ENCODE measurements at regions not wholly inside any gene's neighbourhood (a gene's known extent, or its start where the extent isn't known, plus 50 kb on each side); places are given as distances from the start of the nearest gene placed in this dataset.
"Not testable (repeated sequence)": the region's sequence is repeated elsewhere in the genome, so short reads cannot be mapped to it uniquely, and the experiment has no call there.

DNA sequence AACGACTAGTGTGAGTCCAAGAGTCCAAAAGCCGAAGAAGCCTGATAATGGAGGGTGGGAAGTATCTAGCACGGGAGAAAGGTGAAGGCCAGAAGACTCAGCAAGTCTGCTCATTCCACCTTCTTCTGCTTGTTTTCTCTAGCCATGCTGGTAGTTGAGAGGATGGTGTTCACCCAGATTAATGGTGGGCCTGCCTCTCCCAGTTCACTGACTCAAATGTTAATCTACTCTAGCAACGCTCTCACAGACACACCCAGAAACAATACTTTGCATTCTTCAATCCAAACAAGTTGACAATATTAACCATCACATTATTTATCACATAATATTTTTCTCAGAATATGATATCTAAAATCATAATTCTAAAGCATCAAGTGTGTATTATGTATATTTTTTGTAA is 1055.1 kb upstream of the PCDH10 start:
- Histone ChIP-seq H3K27ac (no peak overlapping the region), H3K27me3 (no peaks in the 10 kb centered on the region), H3K4me1 (no peaks in the 10 kb centered on the region), H3K9ac (ENCODE audit: low read depth in 2 of 2, low read length in 2 of 2) (no peak overlapping the region), H3K36me3 (no peaks in the 10 kb centered on the region), H3K9me3 (no peaks in the 10 kb centered on the region), H3K4me3 (no peak overlapping the region)
- DNase-seq, result no peak
- TF ChIP-seq CTCF (IDR thresholded peaks at IDR 0.05), result no peak
- intact Hi-C loops (cut with DNase I), result no loop called here

DNA sequence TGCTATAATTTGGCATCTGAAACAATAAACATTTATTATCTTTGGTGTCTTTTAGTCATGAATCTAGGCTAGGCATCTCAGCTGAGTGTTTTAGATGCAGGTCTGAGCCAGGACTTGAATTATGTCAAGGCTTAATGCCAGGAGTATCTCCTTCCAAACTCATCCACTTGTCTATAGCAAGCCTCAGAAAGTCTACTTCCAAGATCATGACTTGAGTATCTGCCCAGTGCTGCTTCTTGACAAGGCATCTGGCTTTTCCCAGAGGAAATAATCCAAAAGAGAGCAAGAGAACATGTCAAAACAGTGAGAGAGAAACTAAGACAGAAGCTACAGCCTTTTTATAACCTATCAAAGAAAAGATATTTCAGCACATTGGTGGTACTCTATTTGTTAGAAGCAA is 1052.1 kb upstream of the PCDH10 start:
- Histone ChIP-seq H3K9ac (ENCODE audit: low read depth in 2 of 2, low read length in 2 of 2) (no peak overlapping the region), H3K4me1 (no peaks in the 10 kb centered on the region), H3K4me3 (no peak overlapping the region), H3K36me3 (no peaks in the 10 kb centered on the region), H3K9me3 (no peaks in the 10 kb centered on the region), H3K27me3 (no peaks in the 10 kb centered on the region), H3K27ac (no peak overlapping the region)
- TF ChIP-seq CTCF (IDR thresholded peaks at IDR 0.05), result no peak
- DNase-seq, result no peak
- intact Hi-C loops (cut with DNase I), result no loop called here

- intact Hi-C loops (cut with DNase I), result no loop called here
- no peak for DNase-seq
These were observed 1047.6 kb upstream of the PCDH10 start for GRCh38 chr4:132101526-132101925.

GRCh38 chr4:132108784-132109183 is 1040.3 kb upstream of the PCDH10 start:
- no peak overlapping the region for H3K4me3 ChIP-seq
- H3K27ac ChIP-seq, result no peak overlapping the region
- no peak for TF ChIP-seq CTCF (IDR thresholded peaks at IDR 0.05)
- H3K9me3 ChIP-seq, result no peaks in the 10 kb centered on the region
- H3K27me3 ChIP-seq, result no peaks in the 10 kb centered on the region
- intact Hi-C loops (cut with DNase I), result no loop called here
- no peak for DNase-seq
- H3K4me1 ChIP-seq, result no peaks in the 10 kb centered on the region
- no peak overlapping the region for H3K9ac ChIP-seq (ENCODE audit: low read depth in 2 of 2, low read length in 2 of 2)
- no peaks in the 10 kb centered on the region for H3K36me3 ChIP-seq

More at GRCh38 chr4:132101526-132101925, 1047.6 kb upstream of the PCDH10 start:
- no peak overlapping the region for H3K9ac ChIP-seq (ENCODE audit: low read depth in 2 of 2, low read length in 2 of 2)
- H3K9me3 ChIP-seq, result no peaks in the 10 kb centered on the region
- H3K36me3 ChIP-seq, result no peaks in the 10 kb centered on the region
- no peak for TF ChIP-seq CTCF (IDR thresholded peaks at IDR 0.05)
- no peak overlapping the region for H3K27ac ChIP-seq
- no peaks in the 10 kb centered on the region for H3K4me1 ChIP-seq
- no peaks in the 10 kb centered on the region for H3K27me3 ChIP-seq
- no peak overlapping the region for H3K4me3 ChIP-seq

DNA sequence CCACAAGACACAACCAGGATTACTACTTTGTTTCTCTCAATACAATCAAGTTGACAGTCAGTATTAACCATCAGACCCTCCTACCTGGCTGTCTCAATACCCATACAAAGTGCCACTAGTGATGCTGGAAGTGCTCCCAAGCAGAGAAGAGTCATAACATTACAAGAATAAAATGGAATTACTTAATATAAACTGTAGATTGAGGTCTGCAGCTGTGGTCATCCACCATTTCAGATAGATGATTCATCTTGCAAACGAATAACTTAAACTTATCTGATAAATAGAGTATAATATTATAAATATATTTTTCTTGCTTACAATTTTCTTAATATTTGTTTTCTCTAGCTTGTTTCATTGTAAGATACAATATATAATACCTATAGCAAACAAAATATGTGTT is 1034.2 kb upstream of the PCDH10 start:
- no peak overlapping the region for H3K4me3 ChIP-seq
- H3K9ac ChIP-seq (ENCODE audit: low read depth in 2 of 2, low read length in 2 of 2), result no peak overlapping the region
- DNase-seq, result no peak
- H3K27ac ChIP-seq, result no peak overlapping the region
- intact Hi-C loops (cut with DNase I), result no loop called here
- no peaks in the 10 kb centered on the region for H3K4me1 ChIP-seq
- H3K9me3 ChIP-seq, result no peaks in the 10 kb centered on the region
- no peaks in the 10 kb centered on the region for H3K27me3 ChIP-seq
- TF ChIP-seq CTCF (IDR thresholded peaks at IDR 0.05), result no peak
- H3K36me3 ChIP-seq, result no peaks in the 10 kb centered on the region

GRCh38 chr4:132122741-132123140 is 1026.4 kb upstream of the PCDH10 start:
- H3K36me3 ChIP-seq; H3K27ac ChIP-seq; H3K4me3 ChIP-seq; intact Hi-C loops (cut with DNase I); H3K9me3 ChIP-seq; H3K4me1 ChIP-seq; H3K27me3 ChIP-seq; H3K9ac ChIP-seq (ENCODE audit: low read depth in 2 of 2, low read length in 2 of 2); DNase-seq: not testable (repeated sequence)
